IPS-15b (cell line): ENCODE measurements at regions not wholly inside any gene's neighbourhood (a gene's known extent, or its start where the extent isn't known, plus 50 kb on each side); places are given as distances from the start of the nearest gene placed in this dataset.

ENCODE experiments used
- H3K27me3 ChIP-seq: one replicate; pipeline ENCODE4 v1.6.1; 2013; ENCODE audit warnings: low read length; ENCODE audit not compliant: control insufficient read depth, insufficient read depth
- H3K36me3 ChIP-seq: one replicate; pipeline ENCODE4 v1.6.1; 2013; ENCODE audit warnings: low read length; ENCODE audit not compliant: control insufficient read depth, insufficient read depth
- H3K4me1 ChIP-seq: one replicate; pipeline ENCODE4 v1.6.1; 2013; ENCODE audit warnings: mild to moderate bottlenecking, low read length; ENCODE audit not compliant: control insufficient read depth, insufficient read depth
- H3K4me3 ChIP-seq: one replicate; pipeline ENCODE4 v1.5.1; 2013; ENCODE audit warnings: low read depth, low read length
- H3K9ac ChIP-seq: one replicate; pipeline ENCODE4 v1.6.1; 2013; ENCODE audit warnings: low read depth, mild to moderate bottlenecking, low read length
- H3K9me3 ChIP-seq: one replicate; pipeline ENCODE4 v1.6.1; 2013; ENCODE audit warnings: mild to moderate bottlenecking, low read length; ENCODE audit not compliant: control insufficient read depth, insufficient read depth

- Histone ChIP-seq H3K36me3 (no peaks in the 10 kb centered on the region), H3K4me3 (no peak overlapping the region), H3K4me1 (no peaks in the 10 kb centered on the region), H3K27me3 (no peaks in the 10 kb centered on the region), H3K9ac (no peak overlapping the region), H3K9me3 (no peaks in the 10 kb centered on the region)
Observed at GRCh38 chr11:45551191-45551713, 114.2 kb downstream of the CHST1 start.

- no peaks in the 10 kb centered on the region for H3K36me3 ChIP-seq
- no peaks in the 10 kb centered on the region for H3K27me3 ChIP-seq
- no peak overlapping the region for H3K4me3 ChIP-seq
- H3K9ac ChIP-seq, result no peak overlapping the region
- no peaks in the 10 kb centered on the region for H3K9me3 ChIP-seq
- no peaks in the 10 kb centered on the region for H3K4me1 ChIP-seq
Observed at GRCh38 chr11:45549257-45549656, 116.2 kb downstream of the CHST1 start.

GRCh38 chr11:45546366-45546765 is 119.1 kb downstream of the CHST1 start:
- H3K4me3 ChIP-seq, result no peak overlapping the region
- no peaks in the 10 kb centered on the region for H3K9me3 ChIP-seq
- no peak overlapping the region for H3K9ac ChIP-seq
- no peaks in the 10 kb centered on the region for H3K4me1 ChIP-seq
- no peaks in the 10 kb centered on the region for H3K27me3 ChIP-seq
- no peaks in the 10 kb centered on the region for H3K36me3 ChIP-seq

- Histone ChIP-seq H3K27me3 (no peaks in the 10 kb centered on the region), H3K9me3 (no peaks in the 10 kb centered on the region), H3K4me3 (no peak overlapping the region), H3K36me3 (no peaks in the 10 kb centered on the region), H3K4me1 (no peaks in the 10 kb centered on the region), H3K9ac (no peak overlapping the region)
Observed at GRCh38 chr11:45544826-45545225, 120.6 kb downstream of the CHST1 start.

GRCh38 chr11:45543808-45544422 is 121.5 kb downstream of the CHST1 start:
- no peaks in the 10 kb centered on the region for H3K36me3 ChIP-seq
- H3K9me3 ChIP-seq, result no peaks in the 10 kb centered on the region
- no peak overlapping the region for H3K4me3 ChIP-seq
- no peak overlapping the region for H3K9ac ChIP-seq
- H3K4me1 ChIP-seq, result no peaks in the 10 kb centered on the region
- H3K27me3 ChIP-seq, result no peaks in the 10 kb centered on the region

- H3K9me3 ChIP-seq, result no peaks in the 10 kb centered on the region
- no peak overlapping the region for H3K4me3 ChIP-seq
- H3K36me3 ChIP-seq, result no peaks in the 10 kb centered on the region
- no peak overlapping the region for H3K9ac ChIP-seq
- no peaks in the 10 kb centered on the region for H3K4me1 ChIP-seq
- no peaks in the 10 kb centered on the region for H3K27me3 ChIP-seq
Observed at GRCh38 chr11:45543081-45543480, 122.3 kb downstream of the CHST1 start.

- Histone ChIP-seq H3K27me3 (no peaks in the 10 kb centered on the region), H3K4me3 (no peak overlapping the region), H3K9ac (no peak overlapping the region), H3K9me3 (no peaks in the 10 kb centered on the region), H3K36me3 (no peaks in the 10 kb centered on the region), H3K4me1 (no peaks in the 10 kb centered on the region)
Observed at GRCh38 chr11:45541693-45542434, 123.6 kb downstream of the CHST1 start.

GRCh38 chr11:45538939-45539338 is 126.5 kb downstream of the CHST1 start:
- H3K36me3 ChIP-seq, result no peaks in the 10 kb centered on the region
- H3K9ac ChIP-seq, result no peak overlapping the region
- H3K27me3 ChIP-seq, result no peaks in the 10 kb centered on the region
- no peaks in the 10 kb centered on the region for H3K9me3 ChIP-seq
- no peaks in the 10 kb centered on the region for H3K4me1 ChIP-seq
- no peak overlapping the region for H3K4me3 ChIP-seq

- Histone ChIP-seq H3K4me1 (no peaks in the 10 kb centered on the region), H3K27me3 (no peaks in the 10 kb centered on the region), H3K9ac (no peak overlapping the region), H3K36me3 (no peaks in the 10 kb centered on the region), H3K4me3 (no peak overlapping the region), H3K9me3 (no peaks in the 10 kb centered on the region)
Observed at GRCh38 chr11:45538363-45538762, 127.1 kb downstream of the CHST1 start.

GRCh38 chr11:45537614-45538013 is 127.8 kb downstream of the CHST1 start:
- no peaks in the 10 kb centered on the region for H3K36me3 ChIP-seq

GRCh38 chr11:45535033-45535432 is 130.4 kb downstream of the CHST1 start:
- Histone ChIP-seq H3K27me3 (no peaks in the 10 kb centered on the region), H3K4me1 (no peaks in the 10 kb centered on the region), H3K36me3 (no peaks in the 10 kb centered on the region), H3K9me3 (no peaks in the 10 kb centered on the region), H3K4me3 (no peak overlapping the region), H3K9ac (no peak overlapping the region)

More at GRCh38 chr11:45537614-45538013, 127.8 kb downstream of the CHST1 start:
- no peaks in the 10 kb centered on the region for H3K9me3 ChIP-seq
- H3K4me1 ChIP-seq, result no peaks in the 10 kb centered on the region
- no peak overlapping the region for H3K4me3 ChIP-seq
- no peaks in the 10 kb centered on the region for H3K27me3 ChIP-seq
- H3K9ac ChIP-seq, result no peak overlapping the region

- H3K9me3 ChIP-seq, result no peaks in the 10 kb centered on the region
- no peaks in the 10 kb centered on the region for H3K27me3 ChIP-seq
- H3K9ac ChIP-seq, result no peak overlapping the region
- H3K4me1 ChIP-seq, result no peaks in the 10 kb centered on the region
- H3K4me3 ChIP-seq, result no peak overlapping the region
- no peaks in the 10 kb centered on the region for H3K36me3 ChIP-seq
Observed at GRCh38 chr11:45534132-45534531, 131.3 kb downstream of the CHST1 start.
